SH-SY5Y (cell line): ENCODE measurements at regions not wholly inside any gene's neighbourhood (a gene's known extent, or its start where the extent isn't known, plus 50 kb on each side); places are given as distances from the start of the nearest gene placed in this dataset.

Experiments used
- GATA2 ChIP-seq: IDR thresholded peaks from 2 replicates; pipeline ENCODE4 v1.6.1; 2011; ENCODE audit warnings: mild to moderate bottlenecking, low read depth, low read length
- GATA3 ChIP-seq: IDR thresholded peaks from 2 replicates; pipeline ENCODE4 v1.6.1; 2011; ENCODE audit warnings: low read depth, mild to moderate bottlenecking, low read length, moderate library complexity

- TF ChIP-seq GATA2: no peak
- TF ChIP-seq GATA3: no peak
Measured at GRCh38 chr10:83542774-83543411, 596.4 kb upstream of the GHITM start.
